Liver (tissue), 3 donors: ENCODE measurements at regions not wholly inside any gene's neighbourhood (a gene's known extent, or its start where the extent isn't known, plus 50 kb on each side); places are given as distances from the start of the nearest gene placed in this dataset.

ENCODE experiments used
- ATF3 ChIP-seq: IDR thresholded peaks from 2 replicates; pipeline ENCODE4 v1.6.1; 2016; ENCODE audit warnings: antibody characterized with exemption
- CTCF ChIP-seq: fragments of 150-350 bp; IDR thresholded peaks from 2 replicates; pipeline ENCODE4 v1.5.1; 2017; ENCODE audit warnings: improper control_type of control experiment, low read depth, low read length; ENCODE audit not compliant: missing input control
- EGR1 ChIP-seq, 2 donors: IDR thresholded peaks; 2 replicates each; pipeline ENCODE4 v1.6.1; 2016 to 2018; ENCODE audit warnings: antibody characterized with exemption in 2 of 2, low read depth in 2 of 2
- GABPA ChIP-seq, 2 donors: IDR thresholded peaks in 1 of 2; conservative IDR thresholded peaks in 1 of 2; 2 replicates each; pipeline ENCODE4 v1.6.1; 2016; ENCODE audit warnings: antibody characterized with exemption in 2 of 2, mild to moderate bottlenecking in 1 of 2, moderate library complexity in 1 of 2
- HNF4G ChIP-seq: IDR thresholded peaks from 2 replicates; pipeline ENCODE4 v1.6.1; 2016; ENCODE audit warnings: antibody characterized with exemption
- JUND ChIP-seq, 2 donors: IDR thresholded peaks; 2 replicates each; pipeline ENCODE4 v1.6.1; 2016; ENCODE audit warnings: antibody characterized with exemption in 2 of 2
- SP1 ChIP-seq: IDR thresholded peaks from 2 replicates; pipeline ENCODE4 v1.6.1; 2018; ENCODE audit warnings: antibody characterized with exemption, mild to moderate bottlenecking
- TAF1 ChIP-seq: conservative IDR thresholded peaks from 2 replicates; pipeline ENCODE4 v1.6.1; 2016; ENCODE audit warnings: antibody characterized with exemption, mild to moderate bottlenecking
- YY1 ChIP-seq: IDR thresholded peaks from 2 replicates; pipeline ENCODE4 v1.6.1; 2016; ENCODE audit warnings: antibody characterized with exemption, mild to moderate bottlenecking
- donor health status: healthy.
- donor health status: healthy.

- TF ChIP-seq CTCF = no peak
- TF ChIP-seq EGR1 (IDR thresholded peaks at IDR 0.05; ENCODE audit: low read depth in 2 of 2) = no peak
- TF ChIP-seq HNF4G = no peak
- no peak for TF ChIP-seq JUND (IDR thresholded peaks at IDR 0.05)
- TF ChIP-seq TAF1 = no peak
- TF ChIP-seq GABPA (IDR thresholded peaks at IDR 0.05 in 1 of 2, conservative IDR thresholded peaks at IDR 0.05 in 1 of 2) = no peak
- TF ChIP-seq SP1 = no peak
- no peak for TF ChIP-seq ATF3
- TF ChIP-seq YY1 = no peak
Measured at GRCh38 chr16:65754820-65755691, 611.4 kb upstream of the CDH5 start.
